ENCODE measurements at regions not wholly inside any gene's neighbourhood (a gene's known extent, or its start where the extent isn't known, plus 50 kb on each side); places are given as distances from the start of the nearest gene placed in this dataset.

GRCh38 chr11:15818132-15818842 is 538.1 kb downstream of the SOX6 start:
- TF ChIP-seq CTCF (IDR thresholded peaks at IDR 0.05) (no peak), POLR2AphosphoS5 (IDR thresholded peaks at IDR 0.05) (no peak), POLR2A (IDR thresholded peaks at IDR 0.05) (no peak)

All from breast epithelium (tissue), 3 donors.